Trophoblast cell (in vitro differentiated cells and primary cell): ENCODE measurements at regions not wholly inside any gene's neighbourhood (a gene's known extent, or its start where the extent isn't known, plus 50 kb on each side); places are given as distances from the start of the nearest gene placed in this dataset.

Source experiments
- DNase-seq, 2 donors: peaks; one replicate each; pipeline ENCODE4 v3.0.0-alpha.2; 2016
- H2AFZ ChIP-seq: 2 replicates; pipeline ENCODE4 v1.6.1; 2013; ENCODE audit warnings: low read length, moderate library complexity, mild to moderate bottlenecking; ENCODE audit not compliant: insufficient read depth, poor library complexity
- H2AK5ac ChIP-seq: 2 replicates; pipeline ENCODE4 v1.6.1; 2013; ENCODE audit warnings: mild to moderate bottlenecking, low read length
- H2BK120ac ChIP-seq: 2 replicates; pipeline ENCODE4 v1.6.1; 2013; ENCODE audit warnings: low read length, mild to moderate bottlenecking, moderate library complexity; ENCODE audit not compliant: insufficient read depth, poor library complexity
- H2BK12ac ChIP-seq: 2 replicates; pipeline ENCODE4 v1.6.1; 2013; ENCODE audit warnings: mild to moderate bottlenecking, low read length, moderate library complexity
- H2BK5ac ChIP-seq: 2 replicates; pipeline ENCODE4 v1.6.1; 2013; ENCODE audit warnings: low read length, low read depth, moderate library complexity, mild to moderate bottlenecking; ENCODE audit not compliant: poor library complexity
- H3K14ac ChIP-seq: 2 replicates; pipeline ENCODE4 v1.6.1; 2013; ENCODE audit warnings: mild to moderate bottlenecking, low read length
- H3K18ac ChIP-seq: 2 replicates; pipeline ENCODE4 v1.6.1; 2013; ENCODE audit warnings: mild to moderate bottlenecking, low read length
- H3K23ac ChIP-seq: 2 replicates; pipeline ENCODE4 v1.6.1; 2013; ENCODE audit warnings: low read length
- H3K27ac ChIP-seq: 2 replicates; pipeline ENCODE4 v1.5.1; 2013; ENCODE audit warnings: low read depth, mild to moderate bottlenecking, inconsistent platforms, low read length, moderate library complexity
- H3K27me3 ChIP-seq: 2 replicates; pipeline ENCODE4 v1.6.1; 2013; ENCODE audit warnings: inconsistent platforms, mild to moderate bottlenecking, low read length, moderate library complexity; ENCODE audit not compliant: insufficient read depth
- H3K36me3 ChIP-seq, 2 experiments: 1 replicate in 1 of 2; 2 replicates in 1 of 2; pipeline ENCODE4 v1.6.1; 2013; ENCODE audit warnings: low read length in 2 of 2, mild to moderate bottlenecking in 2 of 2, moderate library complexity in 1 of 2; ENCODE audit not compliant: insufficient read depth in 2 of 2, control insufficient read depth in 1 of 2
- H3K4ac ChIP-seq: 2 replicates; pipeline ENCODE4 v1.6.1; 2013; ENCODE audit warnings: low read depth, mild to moderate bottlenecking, low read length, moderate library complexity
- H3K4me1 ChIP-seq, 2 experiments: 1 replicate in 1 of 2; 2 replicates in 1 of 2; pipeline ENCODE4 v1.6.1; 2013; ENCODE audit warnings: low read length in 2 of 2, mild to moderate bottlenecking in 2 of 2, moderate library complexity in 1 of 2; ENCODE audit not compliant: insufficient read depth in 2 of 2, control insufficient read depth in 1 of 2
- H3K4me2 ChIP-seq: 2 replicates; pipeline ENCODE4 v1.6.1; 2013; ENCODE audit warnings: inconsistent platforms, mild to moderate bottlenecking, low read length, moderate library complexity
- H3K4me3 ChIP-seq: 2 replicates; pipeline ENCODE4 v1.5.1; 2013; ENCODE audit warnings: mild to moderate bottlenecking, low read depth, low read length, inconsistent platforms
- H3K79me1 ChIP-seq: one replicate; pipeline ENCODE4 v1.6.1; 2013; ENCODE audit warnings: low read length
- H3K79me2 ChIP-seq: 2 replicates; pipeline ENCODE4 v1.6.1; 2013; ENCODE audit warnings: low read length, mild to moderate bottlenecking; ENCODE audit not compliant: control insufficient read depth, insufficient read depth, poor library complexity
- H3K9ac ChIP-seq: 2 replicates; pipeline ENCODE4 v1.6.1; 2013; ENCODE audit warnings: mild to moderate bottlenecking, low read length
- H3K9me3 ChIP-seq: 2 replicates; pipeline ENCODE4 v1.6.1; 2013; ENCODE audit warnings: low read depth, mild to moderate bottlenecking, control low read depth, inconsistent platforms, low read length; ENCODE audit not compliant: insufficient read depth
- H4K12ac ChIP-seq: 2 replicates; pipeline ENCODE4 v1.6.1; 2013; ENCODE audit warnings: low read depth, mild to moderate bottlenecking, low read length, moderate library complexity
- H4K8ac ChIP-seq: 2 replicates; pipeline ENCODE4 v1.6.1; 2013; ENCODE audit warnings: low read depth, mild to moderate bottlenecking, low read length, moderate library complexity
- H4K91ac ChIP-seq: one replicate; pipeline ENCODE4 v1.6.1; 2013; ENCODE audit warnings: low read depth, mild to moderate bottlenecking, low read length, moderate library complexity
- WGBS: extraction: QIAGEN DNeasy Blood & Tissue Kit; methylation state at CpG from one replicate; pipeline ENCODE4 v1.1.7; 2013; ENCODE audit warnings: missing lambda C conversion rate; ENCODE audit not compliant: insufficient read length, insufficient coverage; ENCODE audit errors: extremely low coverage; 5-methylcytosine and 5-hydroxymethylcytosine counted together

DNA sequence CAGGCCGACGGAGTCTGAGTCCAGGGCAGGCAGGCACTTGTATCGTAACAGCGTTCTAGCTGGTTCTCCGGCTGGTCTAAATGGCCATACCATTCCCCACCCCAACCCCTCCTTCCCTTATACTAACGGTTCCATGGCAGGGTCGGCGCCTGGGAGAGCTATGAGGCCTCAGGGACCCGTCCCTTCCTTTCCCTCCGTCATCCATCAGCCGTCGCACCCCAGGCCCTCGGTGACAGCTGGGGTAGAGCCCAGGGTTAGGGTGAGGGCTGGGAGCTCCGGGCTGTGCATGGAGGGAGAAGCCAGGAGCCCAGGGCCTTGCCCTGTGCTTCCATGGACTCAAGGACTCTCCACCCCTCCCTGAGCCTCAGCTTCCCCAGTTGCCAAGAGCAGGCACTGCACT is 101.4 kb downstream of the RBFOX3 start:
- no CpG with 5 or more reads among the region's 14 CpGs for WGBS
- Histone ChIP-seq H2BK120ac (no peak overlapping the region), H3K4me1 (no peaks in the 10 kb centered on the region), H3K79me1 (no peaks in the 10 kb centered on the region), H2AFZ (no peak overlapping the region), H3K27ac (no peak overlapping the region), H4K91ac (no peak overlapping the region), H3K9ac (no peak overlapping the region), H3K4me3 (no peak overlapping the region), H3K79me2 (no peaks in the 10 kb centered on the region), H2BK12ac (no peak overlapping the region), H4K12ac (no peak overlapping the region), H3K14ac (no peak overlapping the region), H2AK5ac (no peak overlapping the region), H3K27me3 (no peaks in the 10 kb centered on the region), H3K18ac (no peak overlapping the region), H2BK5ac (no peak overlapping the region), H3K4ac (no peak overlapping the region), H3K9me3 (peaks cover 27% of the 10 kb centered on the region), H3K36me3 (no peaks in the 10 kb centered on the region), H4K8ac (no peak overlapping the region), H3K4me2 (no peak overlapping the region), H3K23ac (no peak overlapping the region)
- no peak for DNase-seq

DNA sequence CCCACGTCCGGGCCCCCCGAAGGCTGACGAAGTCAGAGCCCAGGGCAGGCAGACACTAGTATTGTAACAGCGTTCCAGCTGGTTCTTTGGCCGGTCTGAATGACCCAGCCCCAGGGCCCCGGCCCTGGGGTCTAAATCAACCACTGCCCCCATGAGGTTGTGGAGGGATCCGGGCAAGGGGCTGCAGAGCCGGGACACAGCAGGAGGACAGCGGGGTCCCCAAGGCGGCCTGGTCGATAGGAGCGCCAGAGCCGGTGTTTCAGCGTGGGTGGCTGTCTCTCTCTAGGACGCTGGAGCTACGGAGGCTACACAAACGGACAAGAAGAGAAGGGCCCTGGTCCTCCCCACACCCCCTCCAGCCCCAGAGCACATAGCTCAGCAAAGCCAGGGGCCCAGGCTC is 101.8 kb downstream of the RBFOX3 start:
- no peaks in the 10 kb centered on the region for H3K4me1 ChIP-seq
- no peak overlapping the region for H3K18ac ChIP-seq
- H3K4me2 ChIP-seq = no peak overlapping the region
- no peaks in the 10 kb centered on the region for H3K79me1 ChIP-seq
- no peaks in the 10 kb centered on the region for H3K79me2 ChIP-seq
- no peaks in the 10 kb centered on the region for H3K36me3 ChIP-seq
- H4K12ac ChIP-seq = no peak overlapping the region
- H2AK5ac ChIP-seq = no peak overlapping the region
- H2BK120ac ChIP-seq = no peak overlapping the region
- H3K9ac ChIP-seq = no peak overlapping the region
- no peak overlapping the region for H4K8ac ChIP-seq
- no peak overlapping the region for H2BK5ac ChIP-seq
- no peaks in the 10 kb centered on the region for H3K27me3 ChIP-seq
- no CpG with 5 or more reads among the region's 18 CpGs for WGBS
- no peak overlapping the region for H2AFZ ChIP-seq
- H3K23ac ChIP-seq = no peak overlapping the region
- no peak overlapping the region for H2BK12ac ChIP-seq
- H3K27ac ChIP-seq = no peak overlapping the region
- H3K4ac ChIP-seq = no peak overlapping the region
- no peak overlapping the region for H3K14ac ChIP-seq
- H4K91ac ChIP-seq = no peak overlapping the region
- no peak overlapping the region for H3K4me3 ChIP-seq
- H3K9me3 ChIP-seq = peaks cover 24% of the 10 kb centered on the region
- DNase-seq = no peak

DNA sequence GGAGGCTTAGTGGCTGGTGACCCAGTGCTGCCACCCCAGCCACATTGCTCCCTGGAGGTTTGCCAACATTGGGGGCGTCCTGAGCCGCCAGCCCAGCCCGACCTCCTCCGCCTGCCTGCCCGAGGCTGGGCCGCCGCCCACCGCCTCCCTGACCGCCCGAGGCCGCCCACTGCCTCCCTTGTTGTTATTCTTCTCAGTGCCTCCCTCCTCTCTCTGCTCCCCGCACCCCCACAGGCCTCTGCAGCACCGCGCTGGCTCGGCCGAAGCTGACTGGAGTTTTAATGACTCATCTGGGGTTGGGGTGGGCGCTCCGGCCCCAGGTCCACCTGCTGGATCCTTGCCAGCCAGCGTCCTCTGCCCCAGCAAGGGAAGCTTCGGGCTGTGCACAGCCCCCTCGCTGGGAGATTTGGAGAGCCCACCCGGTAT is 102.5 kb downstream of the RBFOX3 start:
- no peak overlapping the region for H2BK12ac ChIP-seq
- H2AFZ ChIP-seq = no peak overlapping the region
- no peaks in the 10 kb centered on the region for H3K36me3 ChIP-seq
- H3K4me2 ChIP-seq = no peak overlapping the region
- H4K91ac ChIP-seq = no peak overlapping the region
- no peak overlapping the region for H3K4me3 ChIP-seq
- no peak overlapping the region for H3K23ac ChIP-seq
- H3K27me3 ChIP-seq = no peaks in the 10 kb centered on the region
- peaks cover 19% of the 10 kb centered on the region for H3K9me3 ChIP-seq
- no peak overlapping the region for H4K12ac ChIP-seq
- no peak for DNase-seq
- H3K14ac ChIP-seq = no peak overlapping the region
- no peaks in the 10 kb centered on the region for H3K79me1 ChIP-seq
- no peak overlapping the region for H2AK5ac ChIP-seq
- H2BK5ac ChIP-seq = no peak overlapping the region
- H3K79me2 ChIP-seq = no peaks in the 10 kb centered on the region
- no peak overlapping the region for H2BK120ac ChIP-seq
- H3K9ac ChIP-seq = no peak overlapping the region
- no peak overlapping the region for H4K8ac ChIP-seq
- H3K18ac ChIP-seq = no peak overlapping the region
- WGBS = no CpG with 5 or more reads among the region's 22 CpGs
- no peak overlapping the region for H3K4ac ChIP-seq
- no peaks in the 10 kb centered on the region for H3K4me1 ChIP-seq
- H3K27ac ChIP-seq = no peak overlapping the region

DNA sequence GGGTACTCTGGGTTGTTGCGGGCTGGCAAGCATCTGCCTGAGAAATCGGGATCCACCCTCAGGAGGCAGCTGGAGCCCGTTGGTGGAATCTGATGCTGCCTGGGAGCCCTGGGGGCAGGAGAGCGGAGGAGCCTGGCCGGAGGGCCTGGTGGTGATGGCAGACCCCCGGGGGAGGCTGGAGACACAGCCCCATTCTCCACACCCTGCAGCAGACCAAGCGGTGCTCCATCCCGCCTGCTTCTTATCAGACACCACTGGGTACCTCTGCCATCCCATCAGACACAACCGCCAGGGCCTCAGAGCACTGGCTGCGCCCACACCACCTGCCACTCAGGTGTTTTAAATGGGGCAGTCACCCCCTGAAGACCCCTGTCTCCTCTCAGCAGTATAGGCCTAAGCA is 103.9 kb downstream of the RBFOX3 start:
- no peak overlapping the region for H3K23ac ChIP-seq
- no peaks in the 10 kb centered on the region for H3K4me1 ChIP-seq
- H3K4ac ChIP-seq = no peak overlapping the region
- no peak overlapping the region for H4K12ac ChIP-seq
- H3K27me3 ChIP-seq = no peaks in the 10 kb centered on the region
- peaks cover 11% of the 10 kb centered on the region for H3K9me3 ChIP-seq
- H2BK5ac ChIP-seq = no peak overlapping the region
- no peak overlapping the region for H3K27ac ChIP-seq
- H4K8ac ChIP-seq = no peak overlapping the region
- H3K4me2 ChIP-seq = no peak overlapping the region
- no peaks in the 10 kb centered on the region for H3K36me3 ChIP-seq
- H3K79me2 ChIP-seq = no peaks in the 10 kb centered on the region
- no peak overlapping the region for H3K9ac ChIP-seq
- H2AFZ ChIP-seq = no peak overlapping the region
- no peak overlapping the region for H3K18ac ChIP-seq
- H4K91ac ChIP-seq = no peak overlapping the region
- H2BK12ac ChIP-seq = no peak overlapping the region
- H2AK5ac ChIP-seq = no peak overlapping the region
- no peak for DNase-seq
- H3K79me1 ChIP-seq = no peaks in the 10 kb centered on the region
- H3K14ac ChIP-seq = no peak overlapping the region
- no CpG with 5 or more reads among the region's 10 CpGs for WGBS
- H2BK120ac ChIP-seq = no peak overlapping the region
- no peak overlapping the region for H3K4me3 ChIP-seq
